SK-N-MC (cell line): ENCODE measurements at regions not wholly inside any gene's neighbourhood (a gene's known extent, or its start where the extent isn't known, plus 50 kb on each side); places are given as distances from the start of the nearest gene placed in this dataset.

ENCODE experiments used
- EZH2 ChIP-seq: fragments of 200-600 bp; sonication (generic); IDR thresholded peaks from one replicate; pipeline ENCODE4 v1.6.1; 2017; ENCODE audit warnings: antibody characterized with exemption
- FOXP2 ChIP-seq: optimal IDR thresholded peaks from 2 replicates; pipeline ENCODE3; 2011; ENCODE audit warnings: mild to moderate bottlenecking, moderate library complexity; ENCODE audit not compliant: insufficient read depth; ENCODE audit errors: extremely low read length, control extremely low read depth
- POLR2AphosphoS5 ChIP-seq: IDR thresholded peaks from 2 replicates; pipeline ENCODE4 v1.6.1; 2012; ENCODE audit warnings: mild to moderate bottlenecking, low read depth, low read length, borderline replicate concordance

- TF ChIP-seq POLR2AphosphoS5 (no peak), EZH2 (no peak), FOXP2 (no peak)
Measured at GRCh38 chr14:97337670-97338069, 540.5 kb downstream of the VRK1 start.
